ENCODE measurements at regions not wholly inside any gene's neighbourhood (a gene's known extent, or its start where the extent isn't known, plus 50 kb on each side); places are given as distances from the start of the nearest gene placed in this dataset.

- in situ Hi-C loops (cut with HindIII; ENCODE audit: low sequenced_read_pairs) = no loop called here
- DNase-seq (ENCODE audit: low spot score) = no peak
Measured at GRCh38 chr10:21279217-21279575, 246.3 kb downstream of the SKIDA1 start.

GRCh38 chr10:21278491-21279216, 246.8 kb downstream of the SKIDA1 start:
- in situ Hi-C loops (cut with HindIII; ENCODE audit: low sequenced_read_pairs) = no loop called here
- peak; percentile 72 for DNase-seq (ENCODE audit: low spot score)

- in situ Hi-C loops (cut with HindIII; ENCODE audit: low sequenced_read_pairs) = no loop called here
- no peak for DNase-seq (ENCODE audit: low spot score)
Measured at GRCh38 chr10:21273400-21273968, 252.0 kb downstream of the SKIDA1 start.

GRCh38 chr10:21272643-21273399, 252.7 kb downstream of the SKIDA1 start:
- in situ Hi-C loops (cut with HindIII; ENCODE audit: low sequenced_read_pairs) = no loop called here

GRCh38 chr10:21270976-21271375, 254.5 kb downstream of the SKIDA1 start:
- in situ Hi-C loops (cut with HindIII; ENCODE audit: low sequenced_read_pairs) = no loop called here
- DNase-seq (ENCODE audit: low spot score) = no peak

More at GRCh38 chr10:21272643-21273399, 252.7 kb downstream of the SKIDA1 start:
- DNase-seq (ENCODE audit: low spot score) = no peak

- in situ Hi-C loops (cut with HindIII; ENCODE audit: low sequenced_read_pairs) = no loop called here
- no peak for DNase-seq (ENCODE audit: low spot score)
Measured at GRCh38 chr10:21269289-21269688, 256.2 kb downstream of the SKIDA1 start.

GRCh38 chr10:21265622-21266021, 259.9 kb downstream of the SKIDA1 start:
- in situ Hi-C loops (cut with HindIII; ENCODE audit: low sequenced_read_pairs) = no loop called here
- no peak for DNase-seq (ENCODE audit: low spot score)

GRCh38 chr10:21264271-21264670, 261.2 kb downstream of the SKIDA1 start:
- no peak for DNase-seq (ENCODE audit: low spot score)
- in situ Hi-C loops (cut with HindIII; ENCODE audit: low sequenced_read_pairs) = no loop called here

- in situ Hi-C loops (cut with HindIII; ENCODE audit: low sequenced_read_pairs) = no loop called here
- DNase-seq (ENCODE audit: low spot score) = no peak
Measured at GRCh38 chr10:21263839-21264238, 261.6 kb downstream of the SKIDA1 start.

- in situ Hi-C loops (cut with HindIII; ENCODE audit: low sequenced_read_pairs) = no loop called here
- DNase-seq (ENCODE audit: low spot score) = no peak
Measured at GRCh38 chr10:21263263-21263803, 262.1 kb downstream of the SKIDA1 start.

- in situ Hi-C loops (cut with HindIII; ENCODE audit: low sequenced_read_pairs) = no loop called here
- peak; percentile 19 for DNase-seq (ENCODE audit: low spot score)
Measured at GRCh38 chr10:21261842-21262294, 263.6 kb downstream of the SKIDA1 start.

GRCh38 chr10:21260506-21261149, 264.9 kb downstream of the SKIDA1 start:
- peak; percentile 50 for DNase-seq (ENCODE audit: low spot score)
- in situ Hi-C loops (cut with HindIII; ENCODE audit: low sequenced_read_pairs) = no loop called here

- in situ Hi-C loops (cut with HindIII; ENCODE audit: low sequenced_read_pairs) = no loop called here
- peak; percentile 73 for DNase-seq (ENCODE audit: low spot score)
Measured at GRCh38 chr10:21260066-21260465, 265.4 kb downstream of the SKIDA1 start.

GRCh38 chr10:21257919-21258318, 267.6 kb downstream of the SKIDA1 start:
- no peak for DNase-seq (ENCODE audit: low spot score)
- in situ Hi-C loops (cut with HindIII; ENCODE audit: low sequenced_read_pairs) = no loop called here

GRCh38 chr10:21257191-21257590, 268.3 kb downstream of the SKIDA1 start:
- DNase-seq (ENCODE audit: low spot score) = no peak
- in situ Hi-C loops (cut with HindIII; ENCODE audit: low sequenced_read_pairs) = no loop called here

GRCh38 chr10:21249435-21249834, 276.0 kb downstream of the SKIDA1 start:
- in situ Hi-C loops (cut with HindIII; ENCODE audit: low sequenced_read_pairs) = no loop called here
- DNase-seq (ENCODE audit: low spot score) = no peak

- no peak for DNase-seq (ENCODE audit: low spot score)
- in situ Hi-C loops (cut with HindIII; ENCODE audit: low sequenced_read_pairs) = no loop called here
Measured at GRCh38 chr10:21247592-21247991, 277.9 kb downstream of the SKIDA1 start.

- in situ Hi-C loops (cut with HindIII; ENCODE audit: low sequenced_read_pairs) = no loop called here
Measured at GRCh38 chr10:21246178-21246577, 279.3 kb downstream of the SKIDA1 start.

GRCh38 chr10:21243748-21244257, 281.7 kb downstream of the SKIDA1 start:
- DNase-seq (ENCODE audit: low spot score) = no peak
- in situ Hi-C loops (cut with HindIII; ENCODE audit: low sequenced_read_pairs) = no loop called here

More at GRCh38 chr10:21246178-21246577, 279.3 kb downstream of the SKIDA1 start:
- DNase-seq (ENCODE audit: low spot score) = no peak
